ENCODE measurements at regions not wholly inside any gene's neighbourhood (a gene's known extent, or its start where the extent isn't known, plus 50 kb on each side); places are given as distances from the start of the nearest gene placed in this dataset.

DNA sequence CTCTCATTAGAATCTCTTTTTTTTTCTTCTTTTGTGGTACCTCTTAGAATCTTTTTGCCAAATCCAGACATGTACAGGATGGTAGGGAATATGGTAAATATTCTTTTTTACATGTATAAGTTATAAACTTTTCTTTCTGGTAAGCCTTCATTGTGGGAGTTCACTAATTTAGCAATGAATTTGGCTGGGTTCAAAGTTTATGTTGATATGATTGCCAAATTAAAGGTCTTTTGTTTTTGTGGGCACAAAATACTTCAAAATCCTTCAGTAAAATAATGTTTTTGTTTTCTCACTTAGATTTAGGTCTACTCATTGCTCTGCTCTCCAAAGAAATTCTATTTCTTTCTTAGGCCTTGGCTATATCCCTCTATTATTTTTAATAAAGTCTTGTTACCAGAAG lies 1405.9 kb upstream of the ALCAM start:
- no peak for DNase-seq (ENCODE audit: low read depth)
- H3K4me3 ChIP-seq (ENCODE audit: low read depth, low read length): no peak overlapping the region
- no peak for TF ChIP-seq CTCF (conservative IDR thresholded peaks at IDR 0.05; ENCODE audit: low read depth, low read length)

GRCh38 chr3:103963599-103963998 lies 1403.1 kb upstream of the ALCAM start:
- no peak for TF ChIP-seq CTCF (conservative IDR thresholded peaks at IDR 0.05; ENCODE audit: low read depth, low read length)
- DNase-seq (ENCODE audit: low read depth): no peak
- H3K4me3 ChIP-seq (ENCODE audit: low read depth, low read length): no peak overlapping the region

DNA sequence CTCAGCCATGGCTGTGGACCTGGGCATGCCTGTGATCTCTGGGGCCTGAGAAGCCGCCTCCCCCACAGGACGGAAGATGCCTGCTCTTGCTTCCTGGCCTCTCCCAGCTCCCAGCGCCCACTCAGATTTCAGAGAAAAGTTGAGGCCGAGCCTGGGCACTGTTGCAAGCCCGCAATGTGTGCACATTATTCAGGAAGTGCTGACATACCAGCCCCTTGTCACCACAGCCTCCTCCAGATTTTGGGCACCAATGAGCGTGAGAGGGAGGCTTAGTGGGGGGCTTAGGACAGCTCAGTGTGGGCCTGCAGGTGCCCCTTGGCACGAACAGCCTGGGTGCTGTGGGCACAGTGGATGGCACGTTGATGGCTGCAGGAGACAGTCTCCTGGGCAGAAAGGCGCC lies 1400.9 kb upstream of the ALCAM start:
- no peak for TF ChIP-seq CTCF (conservative IDR thresholded peaks at IDR 0.05; ENCODE audit: low read depth, low read length)
- H3K4me3 ChIP-seq (ENCODE audit: low read depth, low read length): no peak overlapping the region
- no peak for DNase-seq (ENCODE audit: low read depth)

- no peak for TF ChIP-seq CTCF (conservative IDR thresholded peaks at IDR 0.05; ENCODE audit: low read depth, low read length)
- H3K4me3 ChIP-seq (ENCODE audit: low read depth, low read length): no peak overlapping the region
- no peak for DNase-seq (ENCODE audit: low read depth)
These were observed 1400.0 kb upstream of the ALCAM start for GRCh38 chr3:103966749-103967148.

DNA sequence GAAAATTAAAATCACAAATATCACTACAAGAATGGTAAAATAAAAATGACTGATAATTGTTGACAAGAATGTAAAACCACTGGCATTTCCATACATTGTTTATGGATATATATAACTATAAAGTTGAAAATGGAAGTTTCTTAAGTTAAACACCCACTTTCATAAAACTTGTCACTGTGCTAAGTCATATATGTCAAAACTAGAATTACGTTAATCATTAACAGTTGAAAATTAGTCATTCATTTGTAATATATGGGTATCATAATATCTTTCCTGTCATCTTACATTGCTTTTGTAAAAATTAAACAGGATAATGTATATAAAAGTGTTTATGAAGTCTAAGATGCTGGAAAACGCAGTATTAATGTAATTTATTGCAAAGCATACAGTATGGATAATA lies 1398.6 kb upstream of the ALCAM start:
- no peak for DNase-seq (ENCODE audit: low read depth)
- no peak for TF ChIP-seq CTCF (conservative IDR thresholded peaks at IDR 0.05; ENCODE audit: low read depth, low read length)
- H3K4me3 ChIP-seq (ENCODE audit: low read depth, low read length): no peak overlapping the region

DNA sequence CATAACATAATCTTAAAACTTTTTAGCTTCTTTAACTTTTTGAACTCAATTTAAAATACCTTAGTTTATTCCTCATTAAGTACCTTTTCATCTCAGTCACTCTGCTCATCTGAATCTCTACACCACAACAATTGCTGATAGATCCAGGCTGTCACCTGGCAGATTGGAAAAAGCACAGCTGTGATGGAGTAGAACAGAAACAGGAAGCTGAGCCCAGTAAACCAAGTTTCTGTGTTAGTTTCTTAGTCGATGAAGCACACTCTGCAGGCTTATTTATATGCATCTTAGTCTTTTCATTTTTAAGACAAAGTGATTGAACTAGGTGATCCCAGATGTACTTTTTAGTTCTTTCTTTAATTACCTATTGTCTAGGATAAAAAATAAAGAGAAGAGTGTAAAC lies 1398.0 kb upstream of the ALCAM start:
- no peak for TF ChIP-seq CTCF (conservative IDR thresholded peaks at IDR 0.05; ENCODE audit: low read depth, low read length)
- H3K4me3 ChIP-seq (ENCODE audit: low read depth, low read length): no peak overlapping the region
- DNase-seq (ENCODE audit: low read depth): no peak

GRCh38 chr3:103976931-103977339 lies 1389.8 kb upstream of the ALCAM start:
- DNase-seq (ENCODE audit: low read depth): no peak
- no peak for TF ChIP-seq CTCF (conservative IDR thresholded peaks at IDR 0.05; ENCODE audit: low read depth, low read length)

More at GRCh38 chr3:103976931-103977339, 1389.8 kb upstream of the ALCAM start:
- no peak overlapping the region for H3K4me3 ChIP-seq (ENCODE audit: low read depth, low read length)
